B cell (primary cell): ENCODE measurements at regions not wholly inside any gene's neighbourhood (a gene's known extent, or its start where the extent isn't known, plus 50 kb on each side); places are given as distances from the start of the nearest gene placed in this dataset.

Experiments used
- ATAC-seq: fragments of 200-7000 bp; cut with Tn5 transposase; one replicate; pipeline ENCODE4 v1.10.0; 2021; ENCODE audit warnings: low read depth, mild to moderate bottlenecking, moderate number of reproducible peaks, moderate library complexity
- CTCF ChIA-PET: fragments of 350-600 bp; sonication (Branson Sonifier 250); formaldehyde crosslinking; loops from one replicate; lab custom pipeline; 2021; ENCODE audit warnings: antibody characterized with exemption, inconsistent platforms; lab: Charles Lee
- POLR2A ChIA-PET: fragments of 350-600 bp; sonication (Branson Sonifier 250); formaldehyde crosslinking; loops from one replicate; lab custom pipeline; 2021; ENCODE audit warnings: antibody characterized with exemption; lab: Charles Lee
- DNase-seq: peaks from one replicate; pipeline ENCODE4 v3.0.0; 2013
- H2AFZ ChIP-seq: 2 replicates; pipeline ENCODE4 v1.6.1; 2012; ENCODE audit warnings: mild to moderate bottlenecking, low read depth, low read length; ENCODE audit not compliant: insufficient read depth, poor library complexity, severe bottlenecking
- H3K27ac ChIP-seq, 2 donors: 1 replicate in 1 of 2; 2 replicates in 1 of 2; pipeline ENCODE4 v1.5.1; 2012 to 2013; ENCODE audit warnings: low read length in 2 of 2, mild to moderate bottlenecking in 2 of 2, moderate library complexity in 1 of 2
- H3K27me3 ChIP-seq, 4 experiments: fragments of 200-600 bp in 1 of 4; sonication (generic) in 1 of 4; replicated peaks in 1 of 4; 1 replicate in 2 of 4; 2 replicates in 2 of 4; pipeline versions ENCODE4 v1.6.1 to v1.7.0; 2013 to 2016; ENCODE audit warnings: low read length in 3 of 4, mild to moderate bottlenecking in 2 of 4, mixed read lengths in 1 of 4, moderate library complexity in 1 of 4; ENCODE audit not compliant: insufficient read depth in 4 of 4, control insufficient read depth in 3 of 4; ENCODE audit errors: control extremely low read depth in 1 of 4
- H3K36me3 ChIP-seq, 2 experiments: replicated peaks in 1 of 2; 1 replicate in 1 of 2; 2 replicates in 1 of 2; pipeline versions ENCODE4 v1.6.1 to v1.7.1; 2013; ENCODE audit warnings: low read length in 1 of 2; ENCODE audit not compliant: insufficient read depth in 2 of 2, control insufficient read depth in 1 of 2; ENCODE audit errors: control extremely low read depth in 1 of 2, extremely low read depth in 1 of 2
- H3K4me1 ChIP-seq, 2 donors: fragments of 200-600 bp in 1 of 2; sonication (generic) in 1 of 2; 1 replicate in 1 of 2; 2 replicates in 1 of 2; pipeline versions ENCODE4 v1.5.1 to v1.6.1; 2013 to 2017; ENCODE audit warnings: low read length in 2 of 2; ENCODE audit not compliant: control insufficient read depth in 2 of 2, insufficient read depth in 2 of 2
- H3K4me2 ChIP-seq: replicated peaks from 2 replicates; pipeline ENCODE3; 2012; ENCODE audit warnings: mild to moderate bottlenecking, low read depth, low read length; ENCODE audit not compliant: poor library complexity, severe bottlenecking
- H3K4me3 ChIP-seq, 5 experiments: fragments of 200-600 bp in 1 of 5; sonication (generic) in 1 of 5; 1 replicate in 3 of 5; 2 replicates in 2 of 5; pipeline versions ENCODE4 v1.5.1 to v1.7.0; 2011 to 2016; ENCODE audit warnings: low read length in 4 of 5, mild to moderate bottlenecking in 4 of 5, low read depth in 2 of 5, control low read depth in 1 of 5, moderate library complexity in 1 of 5; ENCODE audit not compliant: insufficient read depth in 1 of 5; ENCODE audit errors: control extremely low read depth in 1 of 5, extremely low read depth in 1 of 5
- H3K79me2 ChIP-seq: fragments of 200-600 bp; sonication (generic); one replicate; pipeline ENCODE4 v1.6.0; 2016; ENCODE audit warnings: low read length; ENCODE audit not compliant: control insufficient read depth, insufficient read depth
- H3K9ac ChIP-seq: fragments of 200-600 bp; sonication (generic); 2 replicates; pipeline ENCODE4 v1.6.1; 2017; ENCODE audit warnings: mild to moderate bottlenecking, low read length, moderate library complexity
- H3K9me3 ChIP-seq, 3 donors: one replicate each; pipeline versions ENCODE4 v1.6.1 to v1.7.1; 2013; ENCODE audit warnings: low read length in 2 of 3; ENCODE audit not compliant: control insufficient read depth in 2 of 3, insufficient read depth in 1 of 3; ENCODE audit errors: control extremely low read depth in 1 of 3
- H4K20me1 ChIP-seq: 2 replicates; pipeline ENCODE4 v1.6.0; 2012; ENCODE audit warnings: mild to moderate bottlenecking, low read length; ENCODE audit not compliant: insufficient read depth, control insufficient read depth, poor library complexity, severe bottlenecking
- H3K27ac Mint-ChIP-seq: one replicate; pipeline ENCODE4 v1.8.0; 2021; ENCODE audit warnings: mixed read lengths
- H3K27me3 Mint-ChIP-seq: one replicate; pipeline ENCODE4 v1.8.0; 2021; ENCODE audit warnings: mixed read lengths
- H3K4me1 Mint-ChIP-seq: one replicate; pipeline ENCODE4 v1.8.0; 2021; ENCODE audit warnings: mixed read lengths
- H3K4me3 Mint-ChIP-seq: one replicate; pipeline ENCODE4 v1.8.0; 2021; ENCODE audit warnings: mixed read lengths
- H3K9me3 Mint-ChIP-seq: one replicate; pipeline ENCODE4 v1.8.0; 2022; ENCODE audit warnings: mixed read lengths; ENCODE audit not compliant: insufficient read depth
- EZH2 ChIP-seq: IDR thresholded peaks from 2 replicates; pipeline ENCODE4 v1.6.1; 2012; ENCODE audit warnings: borderline replicate concordance, low read depth, mild to moderate bottlenecking, moderate library complexity, low read length; ENCODE audit not compliant: insufficient read depth, poor library complexity, severe bottlenecking
- WGBS: methylation state at CpG from one replicate; pipeline ENCODE4 v1.1.5; 2013; ENCODE audit warnings: missing lambda C conversion rate; ENCODE audit not compliant: insufficient coverage; 5-methylcytosine and 5-hydroxymethylcytosine counted together
- intact Hi-C: fragments of 100-400 bp; cut with micrococcal nuclease; formaldehyde crosslinking; loops from one replicate; pipeline ENCODE4 v1.10.0; 2022
- TF ChIP-seq, protein P1 (sequence below): fragments of 200-600 bp; IDR thresholded peaks from one replicate; pipeline ENCODE4 v1.8.0; 2022; ENCODE audit warnings: antibody characterized with exemption, mild to moderate bottlenecking

GRCh38 chr11:25910086-25910485, 421.8 kb upstream of the ANO3 start:
- POLR2A ChIA-PET: no interaction called here
- Mint-ChIP-seq H3K27ac (no peak overlapping the region), H3K27me3 (no peaks in the 10 kb centered on the region), H3K9me3 (no peaks in the 10 kb centered on the region), H3K4me3 (no peak overlapping the region), H3K4me1 (no peaks in the 10 kb centered on the region)
- intact Hi-C loops: no loop called here
- H4K20me1 ChIP-seq: no peaks in the 10 kb centered on the region
- no peaks in the 10 kb centered on the region for H3K4me1 ChIP-seq
- TF ChIP-seq, protein P1, sequence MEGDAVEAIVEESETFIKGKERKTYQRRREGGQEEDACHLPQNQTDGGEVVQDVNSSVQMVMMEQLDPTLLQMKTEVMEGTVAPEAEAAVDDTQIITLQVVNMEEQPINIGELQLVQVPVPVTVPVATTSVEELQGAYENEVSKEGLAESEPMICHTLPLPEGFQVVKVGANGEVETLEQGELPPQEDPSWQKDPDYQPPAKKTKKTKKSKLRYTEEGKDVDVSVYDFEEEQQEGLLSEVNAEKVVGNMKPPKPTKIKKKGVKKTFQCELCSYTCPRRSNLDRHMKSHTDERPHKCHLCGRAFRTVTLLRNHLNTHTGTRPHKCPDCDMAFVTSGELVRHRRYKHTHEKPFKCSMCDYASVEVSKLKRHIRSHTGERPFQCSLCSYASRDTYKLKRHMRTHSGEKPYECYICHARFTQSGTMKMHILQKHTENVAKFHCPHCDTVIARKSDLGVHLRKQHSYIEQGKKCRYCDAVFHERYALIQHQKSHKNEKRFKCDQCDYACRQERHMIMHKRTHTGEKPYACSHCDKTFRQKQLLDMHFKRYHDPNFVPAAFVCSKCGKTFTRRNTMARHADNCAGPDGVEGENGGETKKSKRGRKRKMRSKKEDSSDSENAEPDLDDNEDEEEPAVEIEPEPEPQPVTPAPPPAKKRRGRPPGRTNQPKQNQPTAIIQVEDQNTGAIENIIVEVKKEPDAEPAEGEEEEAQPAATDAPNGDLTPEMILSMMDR: no peak
- TF ChIP-seq EZH2: no peak
- no peaks in the 10 kb centered on the region for H3K36me3 ChIP-seq
- no CpG with 5 or more reads among the region's 1 CpG for WGBS
- H3K9ac ChIP-seq: no peak overlapping the region
- DNase-seq: no peak
- H3K27me3 ChIP-seq: no peaks in the 10 kb centered on the region
- no peaks in the 10 kb centered on the region for H3K79me2 ChIP-seq
- H3K4me3 ChIP-seq: no peak overlapping the region
- H3K9me3 ChIP-seq: no peaks in the 10 kb centered on the region
- no peak overlapping the region for H3K27ac ChIP-seq
- CTCF ChIA-PET: no interaction called here
- H3K4me2 ChIP-seq: no peak overlapping the region
- no peak for ATAC-seq
- no peak overlapping the region for H2AFZ ChIP-seq

- Mint-ChIP-seq H3K27ac (no peak overlapping the region), H3K4me3 (no peak overlapping the region), H3K27me3 (no peaks in the 10 kb centered on the region), H3K9me3 (peaks cover 3% of the 10 kb centered on the region), H3K4me1 (no peaks in the 10 kb centered on the region)
- Histone ChIP-seq H3K27me3 (no peaks in the 10 kb centered on the region), H3K36me3 (no peaks in the 10 kb centered on the region), H3K9me3 (peaks cover 0 to 8% (median 0%) of the 10 kb centered on the region in 3 donors), H3K27ac (no peak overlapping the region), H3K4me2 (no peak overlapping the region), H3K79me2 (no peaks in the 10 kb centered on the region), H2AFZ (no peak overlapping the region), H3K9ac (no peak overlapping the region), H3K4me3 (no peak overlapping the region), H4K20me1 (no peaks in the 10 kb centered on the region), H3K4me1 (no peaks in the 10 kb centered on the region)
- ChIA-PET POLR2A (no interaction called here), CTCF (no interaction called here)
- intact Hi-C loops: no loop called here
- 91% methylated on average over 1 of the region's 1 CpG for WGBS
- ATAC-seq: no peak
- TF ChIP-seq, protein P1: no peak
- no peak for TF ChIP-seq EZH2
- DNase-seq: no peak
These were observed 411.6 kb upstream of the ANO3 start for GRCh38 chr11:25920356-25920755.
